ENCODE measurements at regions not wholly inside any gene's neighbourhood (a gene's known extent, or its start where the extent isn't known, plus 50 kb on each side); places are given as distances from the start of the nearest gene placed in this dataset.

GRCh38 chr19:14322889-14323463, 58.3 kb upstream of the ADGRE5 start:
- TF ChIP-seq POLR2A (IDR thresholded peaks at IDR 0.05) = no peak
- TF ChIP-seq CTCF (IDR thresholded peaks at IDR 0.05) = no peak

Data from right lobe of liver (tissue), 4 donors.